H9 (cell line): ENCODE measurements at regions not wholly inside any gene's neighbourhood (a gene's known extent, or its start where the extent isn't known, plus 50 kb on each side); places are given as distances from the start of the nearest gene placed in this dataset.

ENCODE experiments used
- DNase-seq: peaks from one replicate; pipeline ENCODE4 v3.0.0-alpha.2; 2017
- H2AFZ ChIP-seq: one replicate; pipeline ENCODE4 v1.6.1; 2013; ENCODE audit warnings: mild to moderate bottlenecking, low read length, control low read depth, moderate library complexity
- H2AK5ac ChIP-seq: 2 replicates; pipeline ENCODE4 v1.6.1; 2013; ENCODE audit warnings: low read length, control low read depth, mixed read lengths; ENCODE audit not compliant: insufficient read length
- H2BK120ac ChIP-seq: one replicate; pipeline ENCODE4 v1.6.1; 2013; ENCODE audit warnings: low read depth, mild to moderate bottlenecking, low read length, control low read depth, inconsistent platforms; ENCODE audit not compliant: poor library complexity, severe bottlenecking
- H2BK12ac ChIP-seq: 2 replicates; pipeline ENCODE4 v1.6.1; 2013; ENCODE audit warnings: low read length, control low read depth, mixed read lengths, low read depth; ENCODE audit not compliant: insufficient read length
- H2BK15ac ChIP-seq: 2 replicates; pipeline ENCODE4 v1.6.1; 2013; ENCODE audit warnings: low read depth, low read length, control low read depth
- H2BK20ac ChIP-seq: one replicate; pipeline ENCODE4 v1.6.1; 2013; ENCODE audit warnings: low read depth, mild to moderate bottlenecking, low read length, control low read depth, inconsistent platforms; ENCODE audit not compliant: poor library complexity, severe bottlenecking
- H2BK5ac ChIP-seq: 2 replicates; pipeline ENCODE4 v1.6.1; 2013; ENCODE audit warnings: low read length, control low read depth, mixed read lengths; ENCODE audit not compliant: insufficient read length
- H3K14ac ChIP-seq: 2 replicates; pipeline ENCODE4 v1.6.1; 2013; ENCODE audit warnings: low read length, control low read depth; ENCODE audit not compliant: insufficient read depth
- H3K18ac ChIP-seq: 2 replicates; pipeline ENCODE4 v1.6.1; 2013; ENCODE audit warnings: low read depth, mild to moderate bottlenecking, mixed read lengths, low read length, control low read depth; ENCODE audit not compliant: insufficient read length
- H3K23ac ChIP-seq: 2 replicates; pipeline ENCODE4 v1.6.1; 2013; ENCODE audit warnings: low read length, control low read depth, mixed read lengths, low read depth; ENCODE audit not compliant: insufficient read length
- H3K23me2 ChIP-seq: 2 replicates; pipeline ENCODE4 v1.6.1; 2013; ENCODE audit warnings: low read depth, mild to moderate bottlenecking, mixed read lengths, low read length, control low read depth; ENCODE audit not compliant: insufficient read length, poor library complexity, severe bottlenecking
- H3K27ac ChIP-seq: 2 replicates; pipeline ENCODE4 v1.5.1; 2013; ENCODE audit warnings: low read length, control low read depth, mixed read lengths, low read depth; ENCODE audit not compliant: insufficient read length
- H3K27me3 ChIP-seq: 2 replicates; pipeline ENCODE4 v1.6.1; 2013; ENCODE audit warnings: low read length, control low read depth, inconsistent platforms; ENCODE audit not compliant: insufficient read depth
- H3K4ac ChIP-seq: 2 replicates; pipeline ENCODE4 v1.6.1; 2013; ENCODE audit warnings: low read depth, mild to moderate bottlenecking, control low read depth, inconsistent platforms, low read length, moderate library complexity
- H3K4me1 ChIP-seq: 2 replicates; pipeline ENCODE4 v1.6.1; 2013; ENCODE audit warnings: low read length, control low read depth, inconsistent platforms; ENCODE audit not compliant: insufficient read depth
- H3K4me2 ChIP-seq: 2 replicates; pipeline ENCODE4 v1.6.1; 2013; ENCODE audit warnings: low read length, control low read depth, mixed read lengths; ENCODE audit not compliant: insufficient read length, insufficient read depth
- H3K56ac ChIP-seq: 2 replicates; pipeline ENCODE4 v1.6.1; 2013; ENCODE audit warnings: low read depth, mild to moderate bottlenecking, mixed read lengths, low read length, control low read depth; ENCODE audit not compliant: insufficient read length
- H3K79me1 ChIP-seq: 2 replicates; pipeline ENCODE4 v1.6.1; 2013; ENCODE audit warnings: low read depth, mild to moderate bottlenecking, moderate library complexity, low read length, control low read depth, inconsistent platforms; ENCODE audit not compliant: insufficient read depth, poor library complexity, severe bottlenecking
- H3K79me2 ChIP-seq: 2 replicates; pipeline ENCODE4 v1.6.1; 2013; ENCODE audit warnings: low read length, control low read depth, inconsistent platforms; ENCODE audit not compliant: insufficient read depth
- H3K9ac ChIP-seq: 2 replicates; pipeline ENCODE4 v1.6.1; 2013; ENCODE audit warnings: low read length, control low read depth, mixed read lengths; ENCODE audit not compliant: insufficient read length; ENCODE audit errors: extremely low read depth
- H3K9me3 ChIP-seq: one replicate; pipeline ENCODE4 v1.6.1; 2013; ENCODE audit warnings: low read depth, low read length, inconsistent platforms; ENCODE audit not compliant: control insufficient read depth
- H3T11ph ChIP-seq: one replicate; pipeline ENCODE4 v1.6.1; 2013; ENCODE audit warnings: mild to moderate bottlenecking, low read length, control low read depth, inconsistent platforms
- H4K20me1 ChIP-seq: one replicate; pipeline ENCODE4 v1.6.1; 2013; ENCODE audit not compliant: control insufficient read depth, insufficient read length, insufficient read depth
- H4K5ac ChIP-seq: 2 replicates; pipeline ENCODE4 v1.6.1; 2013; ENCODE audit warnings: low read depth, mild to moderate bottlenecking, mixed read lengths, low read length, control low read depth; ENCODE audit not compliant: insufficient read length
- H4K8ac ChIP-seq: replicated peaks from 2 replicates; pipeline ENCODE4 v1.6.1; 2013; ENCODE audit warnings: low read length, control low read depth, mixed read lengths, low read depth; ENCODE audit not compliant: insufficient read length
- H4K91ac ChIP-seq: 2 replicates; pipeline ENCODE4 v1.6.1; 2013; ENCODE audit warnings: low read depth, mild to moderate bottlenecking, moderate library complexity, mixed read lengths, low read length, control low read depth; ENCODE audit not compliant: insufficient read length
- H3K27ac Mint-ChIP-seq, 3 experiments: 2 replicates in 2 of 3; 3 replicates in 1 of 3; pipeline ENCODE4 v1.8.0; 2020 to 2021; ENCODE audit warnings: mixed read lengths in 3 of 3, mild to moderate bottlenecking in 1 of 3, moderate library complexity in 1 of 3
- H3K27me3 Mint-ChIP-seq: 2 replicates; pipeline ENCODE4 v1.8.0; 2021; ENCODE audit warnings: low read depth, mild to moderate bottlenecking, moderate library complexity, mixed read lengths
- H3K36me3 Mint-ChIP-seq, 3 experiments: 2 replicates in 2 of 3; 3 replicates in 1 of 3; pipeline ENCODE4 v1.8.0; 2020 to 2021; ENCODE audit warnings: low read depth in 3 of 3, mixed read lengths in 3 of 3; ENCODE audit not compliant: insufficient read depth in 1 of 3
- H3K4me1 Mint-ChIP-seq, 2 experiments: 2 replicates each; pipeline ENCODE4 v1.8.0; 2020; ENCODE audit warnings: mixed read lengths in 2 of 2
- H3K4me3 Mint-ChIP-seq, 2 experiments: 2 replicates in 1 of 2; 3 replicates in 1 of 2; pipeline ENCODE4 v1.8.0; 2020 to 2021; ENCODE audit warnings: mild to moderate bottlenecking in 2 of 2, mixed read lengths in 2 of 2, moderate library complexity in 1 of 2
- H3K9me3 Mint-ChIP-seq, 2 experiments: 2 replicates in 1 of 2; 3 replicates in 1 of 2; pipeline ENCODE4 v1.8.0; 2020; ENCODE audit warnings: mild to moderate bottlenecking in 2 of 2, mixed read lengths in 2 of 2, moderate library complexity in 1 of 2
- WGBS: extraction: QIAGEN DNeasy Blood & Tissue Kit; methylation state at CpG from one replicate; pipeline ENCODE4 v1.1.7; 2013; ENCODE audit warnings: missing lambda C conversion rate, low lambda C conversion rate, mixed read lengths; ENCODE audit not compliant: insufficient read length; ENCODE audit errors: extremely low coverage; 5-methylcytosine and 5-hydroxymethylcytosine counted together
- TF ChIP-seq, protein P1 (sequence below): fragments of 200-600 bp; sonication (generic); conservative IDR thresholded peaks from 3 replicates; pipeline ENCODE4 v1.8.0; 2021; ENCODE audit warnings: antibody characterized with exemption, mild to moderate bottlenecking

- no peaks in the 10 kb centered on the region for H4K20me1 ChIP-seq
- Mint-ChIP-seq H3K27ac (no peak overlapping the region), H3K4me1 (no peaks in the 10 kb centered on the region), H3K36me3 (no peaks in the 10 kb centered on the region), H3K9me3 (no peaks in the 10 kb centered on the region), H3K27me3 (no peaks in the 10 kb centered on the region), H3K4me3 (no peak overlapping the region)
- H3K14ac ChIP-seq, result no peak overlapping the region
- no peaks in the 10 kb centered on the region for H3K4me1 ChIP-seq
- no peak overlapping the region for H4K5ac ChIP-seq
- no peak overlapping the region for H3K23ac ChIP-seq
- no peak overlapping the region for H3T11ph ChIP-seq
- no peaks in the 10 kb centered on the region for H3K79me2 ChIP-seq
- H2BK5ac ChIP-seq, result no peak overlapping the region
- H4K91ac ChIP-seq, result no peak overlapping the region
- no peaks in the 10 kb centered on the region for H3K23me2 ChIP-seq
- no peak overlapping the region for H2BK12ac ChIP-seq
- H4K8ac ChIP-seq, result no peak overlapping the region
- no peak for DNase-seq
- H3K9me3 ChIP-seq, result no peaks in the 10 kb centered on the region
- H2AFZ ChIP-seq, result no peak overlapping the region
- H2BK20ac ChIP-seq, result no peak overlapping the region
- H3K27ac ChIP-seq, result no peak overlapping the region
- no peaks in the 10 kb centered on the region for H3K79me1 ChIP-seq
- H3K4me2 ChIP-seq, result no peak overlapping the region
- no peak overlapping the region for H3K18ac ChIP-seq
- no CpG with 5 or more reads among the region's 1 CpG for WGBS
- H3K9ac ChIP-seq, result no peak overlapping the region
- H3K27me3 ChIP-seq, result no peaks in the 10 kb centered on the region
- no peak overlapping the region for H3K56ac ChIP-seq
- no peak overlapping the region for H2BK120ac ChIP-seq
- no peak overlapping the region for H2AK5ac ChIP-seq
- TF ChIP-seq, protein P1, sequence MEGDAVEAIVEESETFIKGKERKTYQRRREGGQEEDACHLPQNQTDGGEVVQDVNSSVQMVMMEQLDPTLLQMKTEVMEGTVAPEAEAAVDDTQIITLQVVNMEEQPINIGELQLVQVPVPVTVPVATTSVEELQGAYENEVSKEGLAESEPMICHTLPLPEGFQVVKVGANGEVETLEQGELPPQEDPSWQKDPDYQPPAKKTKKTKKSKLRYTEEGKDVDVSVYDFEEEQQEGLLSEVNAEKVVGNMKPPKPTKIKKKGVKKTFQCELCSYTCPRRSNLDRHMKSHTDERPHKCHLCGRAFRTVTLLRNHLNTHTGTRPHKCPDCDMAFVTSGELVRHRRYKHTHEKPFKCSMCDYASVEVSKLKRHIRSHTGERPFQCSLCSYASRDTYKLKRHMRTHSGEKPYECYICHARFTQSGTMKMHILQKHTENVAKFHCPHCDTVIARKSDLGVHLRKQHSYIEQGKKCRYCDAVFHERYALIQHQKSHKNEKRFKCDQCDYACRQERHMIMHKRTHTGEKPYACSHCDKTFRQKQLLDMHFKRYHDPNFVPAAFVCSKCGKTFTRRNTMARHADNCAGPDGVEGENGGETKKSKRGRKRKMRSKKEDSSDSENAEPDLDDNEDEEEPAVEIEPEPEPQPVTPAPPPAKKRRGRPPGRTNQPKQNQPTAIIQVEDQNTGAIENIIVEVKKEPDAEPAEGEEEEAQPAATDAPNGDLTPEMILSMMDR, result no peak
- H2BK15ac ChIP-seq, result no peak overlapping the region
- no peak overlapping the region for H3K4ac ChIP-seq
Observed at GRCh38 chr1:194300340-194300739, 1113.9 kb upstream of the B3GALT2 start.
